Prostate gland (tissue), 2 donors: ENCODE measurements at regions not wholly inside any gene's neighbourhood (a gene's known extent, or its start where the extent isn't known, plus 50 kb on each side); places are given as distances from the start of the nearest gene placed in this dataset.

Experiments used
- POLR2AphosphoS5 ChIP-seq: sonication (generic); formaldehyde crosslinking; IDR thresholded peaks from one replicate; pipeline ENCODE4 v1.6.1; 2017; ENCODE audit warnings: antibody characterized with exemption
- TF ChIP-seq, protein P1 (sequence below), 4 experiments: fragments of 200-600 bp in 2 of 4; fragments of 450-650 bp in 2 of 4; sonication (generic) in 2 of 4; IDR thresholded peaks; 1 replicate in 3 of 4; 2 replicates in 1 of 4; pipeline ENCODE4 v1.5.1; 2016 to 2019; ENCODE audit warnings: antibody characterized with exemption in 4 of 4, mild to moderate bottlenecking in 2 of 4, moderate library complexity in 2 of 4

DNA sequence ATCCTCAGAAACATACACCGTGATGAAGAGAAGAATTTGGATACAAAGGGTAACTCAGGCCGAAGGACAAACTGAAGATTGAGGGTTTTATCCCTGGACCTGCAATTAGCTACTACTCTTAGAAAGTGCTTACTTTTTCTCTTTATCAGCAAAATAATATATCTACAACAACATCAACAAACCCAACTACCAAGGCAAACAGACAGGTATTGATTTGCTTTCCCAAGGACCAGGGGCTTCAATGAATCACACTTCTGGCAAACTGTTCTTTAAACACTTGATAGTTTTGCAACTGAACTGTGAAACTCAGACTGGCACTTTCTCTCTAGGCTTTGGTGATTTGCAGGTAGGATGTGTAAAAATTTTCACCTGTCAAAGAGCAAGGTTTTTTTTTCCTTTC is 247.5 kb downstream of the SEC23A start:
- TF ChIP-seq, protein P1, sequence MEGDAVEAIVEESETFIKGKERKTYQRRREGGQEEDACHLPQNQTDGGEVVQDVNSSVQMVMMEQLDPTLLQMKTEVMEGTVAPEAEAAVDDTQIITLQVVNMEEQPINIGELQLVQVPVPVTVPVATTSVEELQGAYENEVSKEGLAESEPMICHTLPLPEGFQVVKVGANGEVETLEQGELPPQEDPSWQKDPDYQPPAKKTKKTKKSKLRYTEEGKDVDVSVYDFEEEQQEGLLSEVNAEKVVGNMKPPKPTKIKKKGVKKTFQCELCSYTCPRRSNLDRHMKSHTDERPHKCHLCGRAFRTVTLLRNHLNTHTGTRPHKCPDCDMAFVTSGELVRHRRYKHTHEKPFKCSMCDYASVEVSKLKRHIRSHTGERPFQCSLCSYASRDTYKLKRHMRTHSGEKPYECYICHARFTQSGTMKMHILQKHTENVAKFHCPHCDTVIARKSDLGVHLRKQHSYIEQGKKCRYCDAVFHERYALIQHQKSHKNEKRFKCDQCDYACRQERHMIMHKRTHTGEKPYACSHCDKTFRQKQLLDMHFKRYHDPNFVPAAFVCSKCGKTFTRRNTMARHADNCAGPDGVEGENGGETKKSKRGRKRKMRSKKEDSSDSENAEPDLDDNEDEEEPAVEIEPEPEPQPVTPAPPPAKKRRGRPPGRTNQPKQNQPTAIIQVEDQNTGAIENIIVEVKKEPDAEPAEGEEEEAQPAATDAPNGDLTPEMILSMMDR (IDR thresholded peaks at IDR 0.05), result no peak
- no peak for TF ChIP-seq POLR2AphosphoS5
